Hepatocyte (in vitro differentiated cells): ENCODE measurements at regions not wholly inside any gene's neighbourhood (a gene's known extent, or its start where the extent isn't known, plus 50 kb on each side); places are given as distances from the start of the nearest gene placed in this dataset.

Experiments used
- DNase-seq: peaks from one replicate; pipeline ENCODE4 v3.0.0-alpha.2; 2016; ENCODE audit warnings: low spot score
- H2AFZ ChIP-seq: fragments of 200-600 bp; sonication (generic); 2 replicates; pipeline ENCODE4 v1.6.0; 2016; ENCODE audit warnings: antibody characterized with exemption, mild to moderate bottlenecking
- H3K27ac ChIP-seq: fragments of 200-600 bp; sonication (generic); 2 replicates; pipeline ENCODE4 v1.5.1; 2016; ENCODE audit warnings: mild to moderate bottlenecking
- H3K27me3 ChIP-seq: fragments of 200-600 bp; sonication (generic); 2 replicates; pipeline ENCODE4 v1.6.1; 2016
- H3K36me3 ChIP-seq: fragments of 200-600 bp; sonication (generic); replicated peaks from 2 replicates; pipeline ENCODE4 v1.5.1; 2016; ENCODE audit warnings: low read depth; ENCODE audit not compliant: insufficient read depth
- H3K4me1 ChIP-seq: fragments of 200-600 bp; sonication (generic); 2 replicates; pipeline ENCODE4 v1.5.1; 2016; ENCODE audit warnings: mild to moderate bottlenecking, moderate library complexity; ENCODE audit not compliant: insufficient read depth
- H3K4me2 ChIP-seq: fragments of 200-600 bp; sonication (generic); 2 replicates; pipeline ENCODE4 v1.6.0; 2016
- H3K4me3 ChIP-seq: fragments of 200-600 bp; sonication (generic); 2 replicates; pipeline ENCODE4 v1.5.1; 2016; ENCODE audit warnings: mild to moderate bottlenecking
- H3K79me2 ChIP-seq: fragments of 200-600 bp; sonication (generic); 2 replicates; pipeline ENCODE4 v1.6.0; 2017; ENCODE audit warnings: mild to moderate bottlenecking
- H3K9me2 ChIP-seq: fragments of 200-600 bp; sonication (generic); replicated peaks from 2 replicates; pipeline ENCODE4 v1.6.0; 2017; ENCODE audit warnings: mild to moderate bottlenecking; ENCODE audit not compliant: insufficient read depth
- H3K9me3 ChIP-seq: fragments of 200-600 bp; sonication (generic); 2 replicates; pipeline ENCODE4 v1.5.1; 2016; ENCODE audit warnings: low read depth, mild to moderate bottlenecking
- H4K20me1 ChIP-seq: fragments of 200-600 bp; sonication (generic); 2 replicates; pipeline ENCODE4 v1.6.0; 2016; ENCODE audit warnings: mild to moderate bottlenecking; ENCODE audit not compliant: insufficient read depth, poor library complexity, severe bottlenecking
- EZH2 ChIP-seq: fragments of 200-600 bp; sonication (generic); IDR thresholded peaks from 2 replicates; pipeline ENCODE4 v1.6.1; 2016; ENCODE audit warnings: antibody characterized with exemption, mild to moderate bottlenecking, borderline replicate concordance
- EZH2phosphoT487 ChIP-seq: fragments of 200-600 bp; sonication (generic); IDR thresholded peaks from one replicate; pipeline ENCODE4 v1.6.1; 2018; ENCODE audit warnings: antibody characterized with exemption, mild to moderate bottlenecking, low read depth, moderate library complexity; ENCODE audit not compliant: unreplicated experiment, severe bottlenecking
- WGBS: methylation state at CpG from one replicate; pipeline ENCODE4 v1.1.6; 2016; ENCODE audit warnings: low lambda C conversion rate; ENCODE audit errors: missing lambda C conversion rate; 5-methylcytosine and 5-hydroxymethylcytosine counted together
- TF ChIP-seq, protein P1 (sequence below): fragments of 200-600 bp; sonication (generic); IDR thresholded peaks from 2 replicates; pipeline ENCODE4 v1.5.1; 2016; ENCODE audit warnings: antibody characterized with exemption, mild to moderate bottlenecking; ENCODE audit not compliant: poor library complexity

DNA sequence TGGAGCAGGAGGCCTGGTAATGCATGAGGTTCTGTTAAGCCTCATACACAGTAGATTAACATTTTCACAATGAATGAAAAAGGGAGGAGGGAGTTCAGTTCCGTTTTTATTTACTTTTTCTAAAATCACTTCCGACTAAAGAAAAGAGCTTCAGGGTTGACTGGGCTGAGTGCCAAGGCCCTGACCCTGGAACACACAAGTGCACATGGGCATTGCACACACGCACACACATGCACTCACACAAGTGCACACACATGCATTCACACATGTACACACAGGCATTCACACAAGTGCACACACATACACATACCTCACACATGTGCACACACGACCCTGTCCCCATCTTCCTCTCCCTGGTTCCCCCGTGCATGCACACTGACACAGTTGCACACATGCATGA lies 303.3 kb downstream of the BRD1 start:
- Histone ChIP-seq H3K4me1 (no peaks in the 10 kb centered on the region), H2AFZ (no peak overlapping the region), H3K79me2 (no peaks in the 10 kb centered on the region), H3K27ac (no peak overlapping the region), H4K20me1 (no peaks in the 10 kb centered on the region), H3K4me3 (no peak overlapping the region), H3K4me2 (no peak overlapping the region), H3K9me3 (no peaks in the 10 kb centered on the region), H3K27me3 (no peaks in the 10 kb centered on the region), H3K36me3 (no peaks in the 10 kb centered on the region), H3K9me2 (no peaks in the 10 kb centered on the region)
- no peak for DNase-seq
- TF ChIP-seq EZH2 (no peak), EZH2phosphoT487 (no peak)
- TF ChIP-seq, protein P1, sequence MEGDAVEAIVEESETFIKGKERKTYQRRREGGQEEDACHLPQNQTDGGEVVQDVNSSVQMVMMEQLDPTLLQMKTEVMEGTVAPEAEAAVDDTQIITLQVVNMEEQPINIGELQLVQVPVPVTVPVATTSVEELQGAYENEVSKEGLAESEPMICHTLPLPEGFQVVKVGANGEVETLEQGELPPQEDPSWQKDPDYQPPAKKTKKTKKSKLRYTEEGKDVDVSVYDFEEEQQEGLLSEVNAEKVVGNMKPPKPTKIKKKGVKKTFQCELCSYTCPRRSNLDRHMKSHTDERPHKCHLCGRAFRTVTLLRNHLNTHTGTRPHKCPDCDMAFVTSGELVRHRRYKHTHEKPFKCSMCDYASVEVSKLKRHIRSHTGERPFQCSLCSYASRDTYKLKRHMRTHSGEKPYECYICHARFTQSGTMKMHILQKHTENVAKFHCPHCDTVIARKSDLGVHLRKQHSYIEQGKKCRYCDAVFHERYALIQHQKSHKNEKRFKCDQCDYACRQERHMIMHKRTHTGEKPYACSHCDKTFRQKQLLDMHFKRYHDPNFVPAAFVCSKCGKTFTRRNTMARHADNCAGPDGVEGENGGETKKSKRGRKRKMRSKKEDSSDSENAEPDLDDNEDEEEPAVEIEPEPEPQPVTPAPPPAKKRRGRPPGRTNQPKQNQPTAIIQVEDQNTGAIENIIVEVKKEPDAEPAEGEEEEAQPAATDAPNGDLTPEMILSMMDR = no peak
- 79% methylated on average over 5 of the region's 5 CpGs for WGBS

DNA sequence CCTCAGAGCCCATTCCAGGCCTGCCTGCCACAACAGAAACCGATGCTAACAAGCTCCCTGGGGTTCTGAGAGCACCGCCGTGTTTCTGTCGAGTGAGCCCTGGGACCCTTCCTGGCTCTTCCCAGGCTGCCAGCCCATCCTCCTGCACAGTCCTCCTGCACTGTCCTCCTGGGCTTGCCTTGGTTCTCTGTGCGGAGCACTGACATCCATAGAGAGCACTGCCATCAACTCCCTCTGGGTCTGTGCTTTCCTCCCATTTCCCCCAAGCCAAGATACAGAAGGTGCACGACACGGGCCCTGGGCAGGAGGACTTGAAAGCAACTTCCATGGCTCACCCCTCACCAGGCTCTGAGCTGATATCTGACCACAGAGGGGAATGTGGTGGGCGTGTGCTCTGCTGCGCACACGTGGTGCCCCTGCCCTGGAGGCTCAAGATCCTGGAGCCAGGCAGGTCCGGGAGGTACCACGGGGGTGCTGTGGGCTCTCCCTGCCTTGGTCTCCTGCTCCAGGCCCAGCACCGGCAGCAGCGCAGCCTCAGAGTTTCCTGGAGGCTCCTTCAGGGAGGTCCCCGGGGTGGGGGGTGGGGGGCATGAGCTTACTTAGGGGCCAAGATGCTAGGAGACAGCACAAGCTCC lies 304.2 kb downstream of the BRD1 start:
- no peaks in the 10 kb centered on the region for H3K4me1 ChIP-seq
- H3K36me3 ChIP-seq = no peaks in the 10 kb centered on the region
- 78% methylated on average over 15 of the region's 15 CpGs for WGBS
- H3K4me3 ChIP-seq = no peak overlapping the region
- no peaks in the 10 kb centered on the region for H3K9me3 ChIP-seq
- no peaks in the 10 kb centered on the region for H3K9me2 ChIP-seq
- TF ChIP-seq, protein P1 = no peak
- no peak for TF ChIP-seq EZH2
- TF ChIP-seq EZH2phosphoT487 = no peak
- H4K20me1 ChIP-seq = no peaks in the 10 kb centered on the region
- DNase-seq = no peak
- H3K79me2 ChIP-seq = no peaks in the 10 kb centered on the region
- H3K4me2 ChIP-seq = no peak overlapping the region
- no peak overlapping the region for H2AFZ ChIP-seq
- H3K27me3 ChIP-seq = no peaks in the 10 kb centered on the region
- H3K27ac ChIP-seq = no peak overlapping the region

DNA sequence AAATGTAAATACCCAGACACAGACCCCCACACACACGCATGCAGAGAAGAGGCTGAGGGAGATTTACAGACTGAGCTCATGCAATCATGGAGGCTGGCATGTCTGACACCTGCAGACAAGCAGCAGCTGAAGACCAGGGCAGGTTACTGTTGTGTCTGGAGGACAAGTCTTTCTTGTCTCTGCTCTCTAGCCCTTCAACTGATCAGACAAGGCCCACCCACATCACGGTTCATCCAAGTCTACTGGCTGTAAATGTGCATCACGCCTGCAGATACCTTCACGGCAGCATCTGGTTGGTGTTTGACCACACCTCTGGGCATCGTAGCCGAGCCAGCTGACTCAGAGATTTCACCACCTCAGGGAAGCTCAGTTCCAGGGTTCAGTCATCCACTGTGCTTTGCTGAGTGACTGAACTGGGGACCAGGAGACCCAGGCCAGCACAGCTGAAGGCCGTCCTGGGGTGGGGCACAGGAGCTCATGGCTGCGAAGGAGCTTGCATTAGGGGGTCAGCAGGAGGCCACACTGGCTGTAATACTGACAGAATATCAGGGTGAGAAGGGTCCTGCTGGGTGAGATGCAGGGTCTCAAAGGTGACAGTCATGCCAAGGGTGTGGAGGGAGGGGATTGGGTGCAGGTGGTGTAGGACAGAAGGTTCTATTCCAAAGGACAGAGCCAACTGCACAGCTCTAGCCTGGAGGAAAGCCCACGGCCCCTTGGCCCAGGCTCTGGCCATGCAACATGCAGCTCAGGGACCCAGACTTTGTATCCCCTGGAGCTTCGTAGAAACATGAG lies 304.9 kb downstream of the BRD1 start:
- TF ChIP-seq EZH2 (no peak), EZH2phosphoT487 (no peak)
- TF ChIP-seq, protein P1 = no peak
- H3K9me2 ChIP-seq = no peaks in the 10 kb centered on the region
- 90% methylated on average over 10 of the region's 10 CpGs for WGBS
- no peaks in the 10 kb centered on the region for H4K20me1 ChIP-seq
- H3K4me3 ChIP-seq = no peak overlapping the region
- H3K79me2 ChIP-seq = no peaks in the 10 kb centered on the region
- no peak overlapping the region for H3K27ac ChIP-seq
- no peak overlapping the region for H2AFZ ChIP-seq
- no peaks in the 10 kb centered on the region for H3K36me3 ChIP-seq
- H3K27me3 ChIP-seq = no peaks in the 10 kb centered on the region
- no peak for DNase-seq
- H3K4me1 ChIP-seq = no peaks in the 10 kb centered on the region
- no peaks in the 10 kb centered on the region for H3K9me3 ChIP-seq
- no peak overlapping the region for H3K4me2 ChIP-seq
